ENCODE measurements at regions not wholly inside any gene's neighbourhood (a gene's known extent, or its start where the extent isn't known, plus 50 kb on each side); places are given as distances from the start of the nearest gene placed in this dataset.

- Histone ChIP-seq H3K4ac (ENCODE audit: low read length) (no peak overlapping the region), H2AFZ (ENCODE audit: low read length) (no peak overlapping the region), H3K9ac (ENCODE audit: low read depth, low read length, poor library complexity) (no peak overlapping the region), H3K4me2 (ENCODE audit: insufficient read depth, low read length, poor library complexity, severe bottlenecking) (no peak overlapping the region), H3K36me3 (replicated peaks in 1 of 2; ENCODE audit: control insufficient read depth in 2 of 2, insufficient read depth in 2 of 2, low read length in 2 of 2) (no peaks in the 10 kb centered on the region), H3K27ac (replicated peaks; ENCODE audit: low read length) (no peak overlapping the region), H3K79me1 (ENCODE audit: low read depth, low read length) (no peaks in the 10 kb centered on the region), H3K4me1 (ENCODE audit: control insufficient read depth in 2 of 2, insufficient read depth in 1 of 2, low read depth in 1 of 2, low read length in 2 of 2) (no peaks in the 10 kb centered on the region), H2BK5ac (ENCODE audit: low read length) (no peak overlapping the region), H2BK120ac (ENCODE audit: low read depth, low read length) (no peak overlapping the region), H2AK5ac (ENCODE audit: low read depth, low read length) (no peak overlapping the region), H3K14ac (ENCODE audit: low read length) (no peak overlapping the region), H4K8ac (ENCODE audit: low read depth, low read length) (no peak overlapping the region), H2BK12ac (ENCODE audit: low read length) (no peak overlapping the region), H3K18ac (ENCODE audit: low read length) (no peak overlapping the region), H3K23ac (ENCODE audit: low read depth, low read length, poor library complexity) (no peak overlapping the region), H4K91ac (ENCODE audit: low read depth, low read length, poor library complexity) (no peak overlapping the region), H3K4me3 (ENCODE audit: low read length in 2 of 2) (no peak overlapping the region), H3K9me3 (replicated peaks in 1 of 2; ENCODE audit: control insufficient read depth in 2 of 2, insufficient read depth in 1 of 2, low read depth in 1 of 2, low read length in 2 of 2) (no peaks in the 10 kb centered on the region), H3K27me3 (ENCODE audit: control insufficient read depth in 3 of 3, insufficient read depth in 3 of 3, low read depth in 1 of 3, low read length in 3 of 3) (no peaks in the 10 kb centered on the region), H2BK15ac (ENCODE audit: low read length) (no peak overlapping the region)
- DNase-seq (ENCODE audit: low spot score): no peak
- no CpG with 5 or more reads among the region's 1 CpG for WGBS, 2 donors (ENCODE audit: extremely low coverage in 2 of 2, insufficient read length in 2 of 2, insufficient replicate concordance in 1 of 2)
These were observed 184.6 kb upstream of the SLC7A11 start for GRCh38 chr4:138426786-138427185.

- Histone ChIP-seq H3K27me3 (ENCODE audit: control insufficient read depth in 3 of 3, insufficient read depth in 3 of 3, low read depth in 1 of 3, low read length in 3 of 3) (no peaks in the 10 kb centered on the region), H2BK120ac (ENCODE audit: low read depth, low read length) (no peak overlapping the region), H3K4me1 (ENCODE audit: control insufficient read depth in 2 of 2, insufficient read depth in 1 of 2, low read depth in 1 of 2, low read length in 2 of 2) (no peaks in the 10 kb centered on the region), H3K9ac (ENCODE audit: low read depth, low read length, poor library complexity) (no peak overlapping the region), H3K14ac (ENCODE audit: low read length) (no peak overlapping the region), H4K91ac (ENCODE audit: low read depth, low read length, poor library complexity) (no peak overlapping the region), H4K8ac (ENCODE audit: low read depth, low read length) (no peak overlapping the region), H3K4ac (ENCODE audit: low read length) (no peak overlapping the region), H2BK5ac (ENCODE audit: low read length) (no peak overlapping the region), H2AFZ (ENCODE audit: low read length) (no peak overlapping the region), H2BK15ac (ENCODE audit: low read length) (no peak overlapping the region), H2BK12ac (ENCODE audit: low read length) (no peak overlapping the region), H3K9me3 (replicated peaks in 1 of 2; ENCODE audit: control insufficient read depth in 2 of 2, insufficient read depth in 1 of 2, low read depth in 1 of 2, low read length in 2 of 2) (no peaks in the 10 kb centered on the region), H2AK5ac (ENCODE audit: low read depth, low read length) (no peak overlapping the region), H3K18ac (ENCODE audit: low read length) (no peak overlapping the region), H3K4me2 (ENCODE audit: insufficient read depth, low read length, poor library complexity, severe bottlenecking) (no peak overlapping the region), H3K79me1 (ENCODE audit: low read depth, low read length) (no peaks in the 10 kb centered on the region), H3K4me3 (ENCODE audit: low read length in 2 of 2) (no peak overlapping the region), H3K27ac (replicated peaks; ENCODE audit: low read length) (no peak overlapping the region), H3K36me3 (replicated peaks in 1 of 2; ENCODE audit: control insufficient read depth in 2 of 2, insufficient read depth in 2 of 2, low read length in 2 of 2) (no peaks in the 10 kb centered on the region), H3K23ac (ENCODE audit: low read depth, low read length, poor library complexity) (no peak overlapping the region)
- WGBS, 2 donors (ENCODE audit: extremely low coverage in 2 of 2, insufficient read length in 2 of 2, insufficient replicate concordance in 1 of 2): no CpG with 5 or more reads among the region's 1 CpG
- DNase-seq (ENCODE audit: low spot score): no peak
These were observed 178.3 kb upstream of the SLC7A11 start for GRCh38 chr4:138420471-138420870.

GRCh38 chr4:138414202-138414601 lies 172.1 kb upstream of the SLC7A11 start:
- no peak overlapping the region for H3K27ac ChIP-seq (replicated peaks; ENCODE audit: low read length)
- no peak overlapping the region for H2BK5ac ChIP-seq (ENCODE audit: low read length)
- no peak overlapping the region for H3K4ac ChIP-seq (ENCODE audit: low read length)
- no peaks in the 10 kb centered on the region for H3K27me3 ChIP-seq (ENCODE audit: control insufficient read depth in 3 of 3, insufficient read depth in 3 of 3, low read depth in 1 of 3, low read length in 3 of 3)
- H2AK5ac ChIP-seq (ENCODE audit: low read depth, low read length): no peak overlapping the region
- no peak overlapping the region for H3K14ac ChIP-seq (ENCODE audit: low read length)
- no peaks in the 10 kb centered on the region for H3K4me1 ChIP-seq (ENCODE audit: control insufficient read depth in 2 of 2, insufficient read depth in 1 of 2, low read depth in 1 of 2, low read length in 2 of 2)
- H4K91ac ChIP-seq (ENCODE audit: low read depth, low read length, poor library complexity): no peak overlapping the region
- no peak overlapping the region for H3K23ac ChIP-seq (ENCODE audit: low read depth, low read length, poor library complexity)
- no peak overlapping the region for H4K8ac ChIP-seq (ENCODE audit: low read depth, low read length)
- no peak overlapping the region for H3K18ac ChIP-seq (ENCODE audit: low read length)
- H3K9ac ChIP-seq (ENCODE audit: low read depth, low read length, poor library complexity): no peak overlapping the region
- H3K79me1 ChIP-seq (ENCODE audit: low read depth, low read length): no peaks in the 10 kb centered on the region
- no peak overlapping the region for H3K4me3 ChIP-seq (ENCODE audit: low read length in 2 of 2)
- no peak overlapping the region for H2BK12ac ChIP-seq (ENCODE audit: low read length)
- H3K4me2 ChIP-seq (ENCODE audit: insufficient read depth, low read length, poor library complexity, severe bottlenecking): no peak overlapping the region
- DNase-seq (ENCODE audit: low spot score): no peak
- H2BK120ac ChIP-seq (ENCODE audit: low read depth, low read length): no peak overlapping the region
- H2BK15ac ChIP-seq (ENCODE audit: low read length): no peak overlapping the region
- no CpG with 5 or more reads among the region's 1 CpG for WGBS, 2 donors (ENCODE audit: extremely low coverage in 2 of 2, insufficient read length in 2 of 2, insufficient replicate concordance in 1 of 2)
- no peaks in the 10 kb centered on the region for H3K36me3 ChIP-seq (replicated peaks in 1 of 2; ENCODE audit: control insufficient read depth in 2 of 2, insufficient read depth in 2 of 2, low read length in 2 of 2)
- H2AFZ ChIP-seq (ENCODE audit: low read length): no peak overlapping the region
- H3K9me3 ChIP-seq (replicated peaks in 1 of 2; ENCODE audit: control insufficient read depth in 2 of 2, insufficient read depth in 1 of 2, low read depth in 1 of 2, low read length in 2 of 2): no peaks in the 10 kb centered on the region

GRCh38 chr4:138413273-138413672 lies 171.1 kb upstream of the SLC7A11 start:
- H2BK15ac ChIP-seq (ENCODE audit: low read length): no peak overlapping the region
- H3K9ac ChIP-seq (ENCODE audit: low read depth, low read length, poor library complexity): no peak overlapping the region
- H3K14ac ChIP-seq (ENCODE audit: low read length): no peak overlapping the region
- H2BK5ac ChIP-seq (ENCODE audit: low read length): no peak overlapping the region
- no peak overlapping the region for H2AFZ ChIP-seq (ENCODE audit: low read length)
- H4K8ac ChIP-seq (ENCODE audit: low read depth, low read length): no peak overlapping the region
- H4K91ac ChIP-seq (ENCODE audit: low read depth, low read length, poor library complexity): no peak overlapping the region
- no peaks in the 10 kb centered on the region for H3K79me1 ChIP-seq (ENCODE audit: low read depth, low read length)
- no peak overlapping the region for H3K18ac ChIP-seq (ENCODE audit: low read length)
- WGBS, 2 donors (ENCODE audit: extremely low coverage in 2 of 2, insufficient read length in 2 of 2, insufficient replicate concordance in 1 of 2): no CpG with 5 or more reads among the region's 1 CpG
- no peak overlapping the region for H3K4ac ChIP-seq (ENCODE audit: low read length)
- H3K4me3 ChIP-seq (ENCODE audit: low read length in 2 of 2): no peak overlapping the region
- no peak overlapping the region for H3K23ac ChIP-seq (ENCODE audit: low read depth, low read length, poor library complexity)
- no peak overlapping the region for H2BK12ac ChIP-seq (ENCODE audit: low read length)
- no peaks in the 10 kb centered on the region for H3K36me3 ChIP-seq (replicated peaks in 1 of 2; ENCODE audit: control insufficient read depth in 2 of 2, insufficient read depth in 2 of 2, low read length in 2 of 2)
- no peaks in the 10 kb centered on the region for H3K4me1 ChIP-seq (ENCODE audit: control insufficient read depth in 2 of 2, insufficient read depth in 1 of 2, low read depth in 1 of 2, low read length in 2 of 2)
- H3K4me2 ChIP-seq (ENCODE audit: insufficient read depth, low read length, poor library complexity, severe bottlenecking): no peak overlapping the region
- H3K27me3 ChIP-seq (ENCODE audit: control insufficient read depth in 3 of 3, insufficient read depth in 3 of 3, low read depth in 1 of 3, low read length in 3 of 3): no peaks in the 10 kb centered on the region
- no peak for DNase-seq (ENCODE audit: low spot score)
- H2AK5ac ChIP-seq (ENCODE audit: low read depth, low read length): no peak overlapping the region
- H3K9me3 ChIP-seq (replicated peaks in 1 of 2; ENCODE audit: control insufficient read depth in 2 of 2, insufficient read depth in 1 of 2, low read depth in 1 of 2, low read length in 2 of 2): no peaks in the 10 kb centered on the region
- no peak overlapping the region for H3K27ac ChIP-seq (replicated peaks; ENCODE audit: low read length)
- no peak overlapping the region for H2BK120ac ChIP-seq (ENCODE audit: low read depth, low read length)

All from neuronal stem cell (in vitro differentiated cells).